H1 (cell line): ENCODE measurements at regions not wholly inside any gene's neighbourhood (a gene's known extent, or its start where the extent isn't known, plus 50 kb on each side); places are given as distances from the start of the nearest gene placed in this dataset.

Experiments
- CTCF ChIP-seq, 3 experiments: IDR thresholded peaks; 1 replicate in 2 of 3; 2 replicates in 1 of 3; pipeline versions ENCODE4 v1.5.1 to v1.6.1; 2011; ENCODE audit warnings: low read length in 3 of 3, mild to moderate bottlenecking in 3 of 3, inconsistent platforms in 2 of 3, low read depth in 1 of 3, moderate library complexity in 1 of 3; ENCODE audit not compliant: insufficient read depth in 1 of 3; ENCODE audit errors: control extremely low read depth in 1 of 3
- EGR1 ChIP-seq: IDR thresholded peaks from 2 replicates; pipeline ENCODE4 v1.6.1; 2011; ENCODE audit warnings: low read depth, low read length, borderline replicate concordance
- JUND ChIP-seq: IDR thresholded peaks from 2 replicates; pipeline ENCODE4 v1.6.1; 2011; ENCODE audit warnings: mild to moderate bottlenecking, improper control_type of control experiment, low read length
- NRF1 ChIP-seq: IDR thresholded peaks from 2 replicates; pipeline ENCODE4 v1.6.1; 2011; ENCODE audit warnings: mild to moderate bottlenecking, low read depth, low read length, improper control_type of control experiment
- RFX5 ChIP-seq: IDR thresholded peaks from 2 replicates; pipeline ENCODE4 v1.6.1; 2011; ENCODE audit warnings: low read depth, low read length, improper control_type of control experiment, borderline replicate concordance
- RNF2 ChIP-seq: fragments of 200-900, 300-1000 bp; sonication (generic); IDR thresholded peaks from 2 replicates; pipeline ENCODE4 v1.7.1; 2016; ENCODE audit warnings: borderline replicate concordance, low read depth, mild to moderate bottlenecking, antibody characterized with exemption, low read length; ENCODE audit not compliant: poor library complexity, severe bottlenecking; ENCODE audit errors: missing control alignments
- TAF1 ChIP-seq: IDR thresholded peaks from 2 replicates; pipeline ENCODE4 v1.6.1; 2011; ENCODE audit warnings: mild to moderate bottlenecking, low read depth, low read length
- TEAD4 ChIP-seq: IDR thresholded peaks from 2 replicates; pipeline ENCODE4 v1.6.1; 2012; ENCODE audit warnings: low read depth, low read length, inconsistent platforms, mixed read lengths
- USF2 ChIP-seq: IDR thresholded peaks from 2 replicates; pipeline ENCODE4 v1.6.1; 2011; ENCODE audit warnings: low read length, improper control_type of control experiment

- TF ChIP-seq JUND (no peak), USF2 (no peak), CTCF (IDR thresholded peaks at IDR 0.05; ENCODE audit: control extremely low read depth in 1 of 3, insufficient read depth in 1 of 3, low read depth in 1 of 3, low read length in 3 of 3) (no peak), TAF1 (no peak), RNF2 (no peak), EGR1 (no peak), TEAD4 (no peak), RFX5 (no peak), NRF1 (no peak)
Observed at GRCh38 chr20:21453690-21454089, 56.4 kb upstream of the NKX2-4 start.
